ENCODE measurements at regions not wholly inside any gene's neighbourhood (a gene's known extent, or its start where the extent isn't known, plus 50 kb on each side); places are given as distances from the start of the nearest gene placed in this dataset.

DNA sequence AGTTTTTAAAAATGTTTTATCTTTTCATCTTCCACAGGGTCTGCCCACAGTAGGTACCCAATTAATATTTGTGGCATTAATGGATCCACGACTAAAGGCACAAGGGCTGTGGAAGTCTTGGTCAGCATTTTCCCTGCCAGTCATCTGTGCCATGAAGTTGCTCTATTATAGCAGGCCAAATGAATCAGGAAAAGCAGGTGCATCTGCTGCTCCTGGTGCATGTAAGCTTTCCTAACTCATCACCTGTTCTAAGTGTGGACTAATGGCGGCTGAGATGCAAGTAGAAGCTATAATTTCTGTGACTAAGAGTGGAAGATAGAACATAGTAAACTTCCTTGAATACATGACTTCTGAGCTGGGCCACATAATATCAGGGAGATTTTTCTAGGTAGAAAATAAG lies 182.5 kb upstream of the TENM4 start (continued):
- TF ChIP-seq, protein P1, sequence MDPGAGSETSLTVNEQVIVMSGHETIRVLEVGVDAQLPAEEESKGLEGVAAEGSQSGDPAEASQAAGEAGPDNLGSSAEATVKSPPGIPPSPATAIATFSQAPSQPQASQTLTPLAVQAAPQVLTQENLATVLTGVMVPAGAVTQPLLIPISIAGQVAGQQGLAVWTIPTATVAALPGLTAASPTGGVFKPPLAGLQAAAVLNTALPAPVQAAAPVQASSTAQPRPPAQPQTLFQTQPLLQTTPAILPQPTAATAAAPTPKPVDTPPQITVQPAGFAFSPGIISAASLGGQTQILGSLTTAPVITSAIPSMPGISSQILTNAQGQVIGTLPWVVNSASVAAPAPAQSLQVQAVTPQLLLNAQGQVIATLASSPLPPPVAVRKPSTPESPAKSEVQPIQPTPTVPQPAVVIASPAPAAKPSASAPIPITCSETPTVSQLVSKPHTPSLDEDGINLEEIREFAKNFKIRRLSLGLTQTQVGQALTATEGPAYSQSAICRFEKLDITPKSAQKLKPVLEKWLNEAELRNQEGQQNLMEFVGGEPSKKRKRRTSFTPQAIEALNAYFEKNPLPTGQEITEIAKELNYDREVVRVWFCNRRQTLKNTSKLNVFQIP (CRISPR knock-in tag; IDR thresholded peaks at IDR 0.05; ENCODE audit: borderline replicate concordance, low read depth), result no peak
- TF ChIP-seq OSR1 (CRISPR knock-in tag; IDR thresholded peaks at IDR 0.05) (no peak), ARNTL (CRISPR knock-in tag; IDR thresholded peaks at IDR 0.05; ENCODE audit: borderline replicate concordance, low read depth) (no peak), ZFP30 (CRISPR knock-in tag; IDR thresholded peaks at IDR 0.05) (no peak), TCF4 (CRISPR knock-in tag; IDR thresholded peaks at IDR 0.05; ENCODE audit: borderline replicate concordance) (no peak)
- TF ChIP-seq, protein P2, sequence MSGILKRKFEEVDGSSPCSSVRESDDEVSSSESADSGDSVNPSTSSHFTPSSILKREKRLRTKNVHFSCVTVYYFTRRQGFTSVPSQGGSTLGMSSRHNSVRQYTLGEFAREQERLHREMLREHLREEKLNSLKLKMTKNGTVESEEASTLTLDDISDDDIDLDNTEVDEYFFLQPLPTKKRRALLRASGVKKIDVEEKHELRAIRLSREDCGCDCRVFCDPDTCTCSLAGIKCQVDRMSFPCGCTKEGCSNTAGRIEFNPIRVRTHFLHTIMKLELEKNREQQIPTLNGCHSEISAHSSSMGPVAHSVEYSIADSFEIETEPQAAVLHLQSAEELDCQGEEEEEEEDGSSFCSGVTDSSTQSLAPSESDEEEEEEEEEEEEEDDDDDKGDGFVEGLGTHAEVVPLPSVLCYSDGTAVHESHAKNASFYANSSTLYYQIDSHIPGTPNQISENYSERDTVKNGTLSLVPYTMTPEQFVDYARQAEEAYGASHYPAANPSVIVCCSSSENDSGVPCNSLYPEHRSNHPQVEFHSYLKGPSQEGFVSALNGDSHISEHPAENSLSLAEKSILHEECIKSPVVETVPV (CRISPR knock-in tag; IDR thresholded peaks at IDR 0.05), result no peak

DNA sequence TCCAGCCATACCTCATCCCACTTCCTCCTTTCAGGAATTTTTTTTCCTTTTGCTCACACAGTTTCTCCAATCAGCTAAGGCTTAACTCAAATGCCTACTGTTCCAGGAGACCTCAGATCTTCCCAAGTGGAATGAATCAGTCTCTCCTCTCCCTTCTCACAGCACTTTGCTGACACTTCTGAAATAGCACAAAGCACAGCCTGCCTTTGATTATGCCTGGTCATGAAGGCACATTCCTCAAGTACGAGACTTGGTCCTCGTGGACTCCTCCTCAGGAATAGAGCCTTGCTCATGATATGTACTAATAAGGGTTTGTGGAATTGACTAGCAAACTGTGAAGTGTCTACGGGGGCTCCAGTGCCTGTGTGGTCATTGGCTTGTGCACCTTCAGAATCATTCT lies 176.7 kb upstream of the TENM4 start:
- no peak for ATAC-seq
- TF ChIP-seq, protein P3, sequence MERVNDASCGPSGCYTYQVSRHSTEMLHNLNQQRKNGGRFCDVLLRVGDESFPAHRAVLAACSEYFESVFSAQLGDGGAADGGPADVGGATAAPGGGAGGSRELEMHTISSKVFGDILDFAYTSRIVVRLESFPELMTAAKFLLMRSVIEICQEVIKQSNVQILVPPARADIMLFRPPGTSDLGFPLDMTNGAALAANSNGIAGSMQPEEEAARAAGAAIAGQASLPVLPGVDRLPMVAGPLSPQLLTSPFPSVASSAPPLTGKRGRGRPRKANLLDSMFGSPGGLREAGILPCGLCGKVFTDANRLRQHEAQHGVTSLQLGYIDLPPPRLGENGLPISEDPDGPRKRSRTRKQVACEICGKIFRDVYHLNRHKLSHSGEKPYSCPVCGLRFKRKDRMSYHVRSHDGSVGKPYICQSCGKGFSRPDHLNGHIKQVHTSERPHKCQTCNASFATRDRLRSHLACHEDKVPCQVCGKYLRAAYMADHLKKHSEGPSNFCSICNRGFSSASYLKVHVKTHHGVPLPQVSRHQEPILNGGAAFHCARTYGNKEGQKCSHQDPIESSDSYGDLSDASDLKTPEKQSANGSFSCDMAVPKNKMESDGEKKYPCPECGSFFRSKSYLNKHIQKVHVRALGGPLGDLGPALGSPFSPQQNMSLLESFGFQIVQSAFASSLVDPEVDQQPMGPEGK (CRISPR knock-in tag; IDR thresholded peaks at IDR 0.05; ENCODE audit: borderline replicate concordance), result no peak
- TF ChIP-seq ARNTL (CRISPR knock-in tag; IDR thresholded peaks at IDR 0.05; ENCODE audit: borderline replicate concordance, low read depth) (no peak), BACH2 (CRISPR knock-in tag; IDR thresholded peaks at IDR 0.05; ENCODE audit: borderline replicate concordance) (no peak), TOX (CRISPR knock-in tag; IDR thresholded peaks at IDR 0.05; ENCODE audit: borderline replicate concordance) (no peak), ISL1 (CRISPR knock-in tag; IDR thresholded peaks at IDR 0.05) (no peak), TCF4 (CRISPR knock-in tag; IDR thresholded peaks at IDR 0.05; ENCODE audit: borderline replicate concordance) (no peak)

DNA sequence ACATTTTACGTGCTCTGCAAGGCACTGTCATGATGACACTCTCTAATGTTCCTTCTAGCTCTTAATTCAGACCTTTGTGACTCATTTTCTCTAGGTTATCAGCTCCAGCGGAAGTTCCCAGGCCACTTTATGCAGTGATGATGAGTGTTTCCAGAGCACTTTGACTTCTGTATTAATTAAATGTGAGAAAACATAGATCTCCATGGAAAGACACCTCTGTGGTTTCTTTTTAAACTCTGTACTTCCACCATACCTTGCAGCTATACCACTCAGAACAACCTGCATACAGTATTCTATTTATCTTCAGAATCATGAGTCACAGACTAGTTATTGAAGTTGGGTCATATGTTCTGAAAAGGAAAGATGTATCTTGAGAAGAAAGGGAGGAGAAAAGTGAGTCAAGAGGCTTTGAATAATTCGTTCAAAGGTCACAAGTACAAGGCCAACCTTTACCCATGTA lies 175.6 kb upstream of the TENM4 start:
- ATAC-seq, result no peak
- TF ChIP-seq ARNTL (CRISPR knock-in tag; IDR thresholded peaks at IDR 0.05; ENCODE audit: borderline replicate concordance, low read depth) (no peak), ZNF8 (CRISPR knock-in tag; IDR thresholded peaks at IDR 0.05) (no peak), GLIS3 (CRISPR knock-in tag; IDR thresholded peaks at IDR 0.05) (no peak), OSR1 (CRISPR knock-in tag; IDR thresholded peaks at IDR 0.05) (no peak), TOX (CRISPR knock-in tag; IDR thresholded peaks at IDR 0.05; ENCODE audit: borderline replicate concordance) (no peak), BACH2 (CRISPR knock-in tag; IDR thresholded peaks at IDR 0.05; ENCODE audit: borderline replicate concordance) (no peak)
- TF ChIP-seq, protein P1 (CRISPR knock-in tag; IDR thresholded peaks at IDR 0.05; ENCODE audit: borderline replicate concordance, low read depth), result no peak
- TF ChIP-seq, protein P2 (CRISPR knock-in tag; IDR thresholded peaks at IDR 0.05), result no peak
- TF ChIP-seq, protein P4, sequence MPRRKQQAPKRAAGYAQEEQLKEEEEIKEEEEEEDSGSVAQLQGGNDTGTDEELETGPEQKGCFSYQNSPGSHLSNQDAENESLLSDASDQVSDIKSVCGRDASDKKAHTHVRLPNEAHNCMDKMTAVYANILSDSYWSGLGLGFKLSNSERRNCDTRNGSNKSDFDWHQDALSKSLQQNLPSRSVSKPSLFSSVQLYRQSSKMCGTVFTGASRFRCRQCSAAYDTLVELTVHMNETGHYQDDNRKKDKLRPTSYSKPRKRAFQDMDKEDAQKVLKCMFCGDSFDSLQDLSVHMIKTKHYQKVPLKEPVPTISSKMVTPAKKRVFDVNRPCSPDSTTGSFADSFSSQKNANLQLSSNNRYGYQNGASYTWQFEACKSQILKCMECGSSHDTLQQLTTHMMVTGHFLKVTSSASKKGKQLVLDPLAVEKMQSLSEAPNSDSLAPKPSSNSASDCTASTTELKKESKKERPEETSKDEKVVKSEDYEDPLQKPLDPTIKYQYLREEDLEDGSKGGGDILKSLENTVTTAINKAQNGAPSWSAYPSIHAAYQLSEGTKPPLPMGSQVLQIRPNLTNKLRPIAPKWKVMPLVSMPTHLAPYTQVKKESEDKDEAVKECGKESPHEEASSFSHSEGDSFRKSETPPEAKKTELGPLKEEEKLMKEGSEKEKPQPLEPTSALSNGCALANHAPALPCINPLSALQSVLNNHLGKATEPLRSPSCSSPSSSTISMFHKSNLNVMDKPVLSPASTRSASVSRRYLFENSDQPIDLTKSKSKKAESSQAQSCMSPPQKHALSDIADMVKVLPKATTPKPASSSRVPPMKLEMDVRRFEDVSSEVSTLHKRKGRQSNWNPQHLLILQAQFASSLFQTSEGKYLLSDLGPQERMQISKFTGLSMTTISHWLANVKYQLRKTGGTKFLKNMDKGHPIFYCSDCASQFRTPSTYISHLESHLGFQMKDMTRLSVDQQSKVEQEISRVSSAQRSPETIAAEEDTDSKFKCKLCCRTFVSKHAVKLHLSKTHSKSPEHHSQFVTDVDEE (CRISPR knock-in tag; IDR thresholded peaks at IDR 0.05), result no peak

DNA sequence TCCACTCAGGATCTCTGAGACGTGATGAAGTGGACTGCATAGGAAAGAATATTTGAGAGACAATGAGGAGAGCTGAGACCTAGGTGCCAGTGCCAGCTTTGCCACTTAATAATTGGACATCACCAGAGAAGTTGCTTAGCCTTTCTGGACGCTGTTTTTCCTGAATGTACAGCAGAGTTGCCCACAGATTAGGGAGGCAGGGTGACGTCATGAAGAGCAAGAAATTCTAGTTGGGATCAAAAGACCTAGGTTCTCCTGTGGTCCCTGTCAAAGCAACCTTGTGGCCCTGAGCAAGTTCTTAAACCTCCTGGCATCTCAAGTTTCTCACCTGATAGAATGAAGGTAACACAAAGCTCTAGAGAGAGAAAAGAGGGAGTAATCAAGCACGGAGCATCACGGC lies 174.6 kb upstream of the TENM4 start:
- ATAC-seq, result no peak
- TF ChIP-seq BACH2 (CRISPR knock-in tag; IDR thresholded peaks at IDR 0.05; ENCODE audit: borderline replicate concordance), result no peak
- TF ChIP-seq, protein P1 (CRISPR knock-in tag; IDR thresholded peaks at IDR 0.05; ENCODE audit: borderline replicate concordance, low read depth), result no peak
- no peak for TF ChIP-seq PPARA (CRISPR knock-in tag; IDR thresholded peaks at IDR 0.05; ENCODE audit: borderline replicate concordance)
- no peak for TF ChIP-seq ZFP3 (CRISPR knock-in tag; IDR thresholded peaks at IDR 0.05)
- TF ChIP-seq TOX (CRISPR knock-in tag; IDR thresholded peaks at IDR 0.05; ENCODE audit: borderline replicate concordance), result no peak
- no peak for TF ChIP-seq ZNF70 (CRISPR knock-in tag; IDR thresholded peaks at IDR 0.05)
- TF ChIP-seq SNAI2 (CRISPR knock-in tag; IDR thresholded peaks at IDR 0.05), result no peak
- no peak for TF ChIP-seq ZC3H10 (CRISPR knock-in tag; IDR thresholded peaks at IDR 0.05)
- TF ChIP-seq ZFP30 (CRISPR knock-in tag; IDR thresholded peaks at IDR 0.05), result no peak
- TF ChIP-seq, protein P4 (CRISPR knock-in tag; IDR thresholded peaks at IDR 0.05), result no peak

All from SK-N-SH treated with all-trans-retinoic acid at 6 μM for 48 hours (cell line).